ENCODE measurements at regions not wholly inside any gene's neighbourhood (a gene's known extent, or its start where the extent isn't known, plus 50 kb on each side); places are given as distances from the start of the nearest gene placed in this dataset.

GRCh38 chr4:123823244-123823643 is 426.6 kb downstream of the SPRY1 start:
- Histone ChIP-seq H3K9ac (ENCODE audit: insufficient read length, low read depth) (no peak overlapping the region), H3K4me1 (ENCODE audit: insufficient read depth, insufficient read length) (no peaks in the 10 kb centered on the region), H3K4me3 (ENCODE audit: insufficient read length, low read depth) (no peak overlapping the region), H3K9me3 (ENCODE audit: insufficient read depth, low read length) (no peaks in the 10 kb centered on the region), H3K36me3 (ENCODE audit: insufficient read depth, insufficient read length, low read length) (no peaks in the 10 kb centered on the region), H3K27me3 (ENCODE audit: insufficient read depth, insufficient read length) (no peaks in the 10 kb centered on the region)
- TF ChIP-seq SUZ12 (IDR thresholded peaks at IDR 0.05; ENCODE audit: extremely low read depth, insufficient read depth, insufficient read length), result no peak
- no peak for TF ChIP-seq ZNF274 (IDR thresholded peaks at IDR 0.05; ENCODE audit: low read depth, low read length)
- TF ChIP-seq YY1 (IDR thresholded peaks at IDR 0.05; ENCODE audit: insufficient read depth, insufficient read length), result no peak
- DNase-seq (ENCODE audit: low read depth, low spot score), result no peak

DNA sequence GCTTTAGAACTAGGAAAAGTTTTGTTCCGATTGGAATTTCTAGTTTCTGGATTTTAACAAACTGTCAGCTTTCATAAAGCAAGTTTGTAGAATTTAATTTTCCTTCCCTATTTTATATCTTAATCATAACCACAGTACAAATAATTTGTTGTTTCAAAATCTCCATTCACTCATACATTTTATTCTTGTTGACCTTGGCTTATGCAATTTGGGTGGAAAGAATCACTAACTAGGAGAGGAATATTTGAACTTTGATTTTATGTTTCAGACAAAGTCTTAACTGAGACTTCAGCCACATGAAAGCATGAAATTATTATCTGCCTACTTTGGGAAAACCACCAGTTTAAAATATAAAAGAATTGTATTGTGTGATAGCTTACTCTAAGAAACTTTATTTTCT is 427.9 kb downstream of the SPRY1 start:
- Histone ChIP-seq H3K9me3 (ENCODE audit: insufficient read depth, low read length) (no peaks in the 10 kb centered on the region), H3K4me3 (ENCODE audit: insufficient read length, low read depth) (no peak overlapping the region), H3K9ac (ENCODE audit: insufficient read length, low read depth) (no peak overlapping the region), H3K4me1 (ENCODE audit: insufficient read depth, insufficient read length) (no peaks in the 10 kb centered on the region), H3K27me3 (ENCODE audit: insufficient read depth, insufficient read length) (no peaks in the 10 kb centered on the region), H3K36me3 (ENCODE audit: insufficient read depth, insufficient read length, low read length) (no peaks in the 10 kb centered on the region)
- TF ChIP-seq ZNF274 (IDR thresholded peaks at IDR 0.05; ENCODE audit: low read depth, low read length) (no peak), YY1 (IDR thresholded peaks at IDR 0.05; ENCODE audit: insufficient read depth, insufficient read length) (no peak), SUZ12 (IDR thresholded peaks at IDR 0.05; ENCODE audit: extremely low read depth, insufficient read depth, insufficient read length) (no peak)
- no peak for DNase-seq (ENCODE audit: low read depth, low spot score)

- Histone ChIP-seq H3K9ac (ENCODE audit: insufficient read length, low read depth) (no peak overlapping the region), H3K9me3 (ENCODE audit: insufficient read depth, low read length) (no peaks in the 10 kb centered on the region), H3K27me3 (ENCODE audit: insufficient read depth, insufficient read length) (no peaks in the 10 kb centered on the region), H3K36me3 (ENCODE audit: insufficient read depth, insufficient read length, low read length) (no peaks in the 10 kb centered on the region), H3K4me3 (ENCODE audit: insufficient read length, low read depth) (no peak overlapping the region), H3K4me1 (ENCODE audit: insufficient read depth, insufficient read length) (no peaks in the 10 kb centered on the region)
- DNase-seq (ENCODE audit: low read depth, low spot score), result no peak
- no peak for TF ChIP-seq SUZ12 (IDR thresholded peaks at IDR 0.05; ENCODE audit: extremely low read depth, insufficient read depth, insufficient read length)
- TF ChIP-seq ZNF274 (IDR thresholded peaks at IDR 0.05; ENCODE audit: low read depth, low read length), result no peak
- no peak for TF ChIP-seq YY1 (IDR thresholded peaks at IDR 0.05; ENCODE audit: insufficient read depth, insufficient read length)
Observed at GRCh38 chr4:123825596-123826291, 429.1 kb downstream of the SPRY1 start.

GRCh38 chr4:123826896-123827295 is 430.3 kb downstream of the SPRY1 start:
- no peak for DNase-seq (ENCODE audit: low read depth, low spot score)
- Histone ChIP-seq H3K27me3 (ENCODE audit: insufficient read depth, insufficient read length) (no peaks in the 10 kb centered on the region), H3K9ac (ENCODE audit: insufficient read length, low read depth) (no peak overlapping the region), H3K4me3 (ENCODE audit: insufficient read length, low read depth) (no peak overlapping the region), H3K9me3 (ENCODE audit: insufficient read depth, low read length) (no peaks in the 10 kb centered on the region), H3K36me3 (ENCODE audit: insufficient read depth, insufficient read length, low read length) (no peaks in the 10 kb centered on the region), H3K4me1 (ENCODE audit: insufficient read depth, insufficient read length) (no peaks in the 10 kb centered on the region)
- no peak for TF ChIP-seq ZNF274 (IDR thresholded peaks at IDR 0.05; ENCODE audit: low read depth, low read length)
- TF ChIP-seq YY1 (IDR thresholded peaks at IDR 0.05; ENCODE audit: insufficient read depth, insufficient read length), result no peak
- TF ChIP-seq SUZ12 (IDR thresholded peaks at IDR 0.05; ENCODE audit: extremely low read depth, insufficient read depth, insufficient read length), result no peak

DNA sequence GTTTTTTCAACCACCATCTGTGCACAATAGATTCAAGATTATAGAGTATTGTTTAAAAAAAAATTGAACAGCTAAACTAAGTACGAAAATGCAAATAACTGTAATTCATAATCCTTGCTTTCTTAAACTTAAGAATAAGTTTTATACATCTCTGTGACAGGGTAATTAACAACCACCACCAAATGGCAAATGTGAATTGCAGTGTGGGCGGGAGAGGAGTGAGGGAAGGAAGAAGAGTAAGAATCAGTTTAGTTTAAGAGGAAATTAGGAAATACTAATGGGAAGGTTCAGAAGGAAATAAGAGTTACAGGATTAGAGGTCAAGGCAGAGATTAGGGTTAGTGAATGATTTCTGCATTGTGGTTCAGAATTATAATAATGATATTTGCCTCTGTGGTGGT is 430.9 kb downstream of the SPRY1 start:
- no peak for TF ChIP-seq SUZ12 (IDR thresholded peaks at IDR 0.05; ENCODE audit: extremely low read depth, insufficient read depth, insufficient read length)
- no peak for TF ChIP-seq YY1 (IDR thresholded peaks at IDR 0.05; ENCODE audit: insufficient read depth, insufficient read length)
- TF ChIP-seq ZNF274 (IDR thresholded peaks at IDR 0.05; ENCODE audit: low read depth, low read length), result no peak
- Histone ChIP-seq H3K4me3 (ENCODE audit: insufficient read length, low read depth) (no peak overlapping the region), H3K9me3 (ENCODE audit: insufficient read depth, low read length) (no peaks in the 10 kb centered on the region), H3K36me3 (ENCODE audit: insufficient read depth, insufficient read length, low read length) (no peaks in the 10 kb centered on the region), H3K9ac (ENCODE audit: insufficient read length, low read depth) (no peak overlapping the region), H3K27me3 (ENCODE audit: insufficient read depth, insufficient read length) (no peaks in the 10 kb centered on the region), H3K4me1 (ENCODE audit: insufficient read depth, insufficient read length) (no peaks in the 10 kb centered on the region)
- no peak for DNase-seq (ENCODE audit: low read depth, low spot score)

- H3K4me1 ChIP-seq (ENCODE audit: insufficient read depth, insufficient read length), result no peaks in the 10 kb centered on the region
- no peak overlapping the region for H3K4me3 ChIP-seq (ENCODE audit: insufficient read length, low read depth)
- TF ChIP-seq ZNF274 (IDR thresholded peaks at IDR 0.05; ENCODE audit: low read depth, low read length) (no peak), SUZ12 (IDR thresholded peaks at IDR 0.05; ENCODE audit: extremely low read depth, insufficient read depth, insufficient read length) (no peak), YY1 (IDR thresholded peaks at IDR 0.05; ENCODE audit: insufficient read depth, insufficient read length) (no peak)
- no peaks in the 10 kb centered on the region for H3K36me3 ChIP-seq (ENCODE audit: insufficient read depth, insufficient read length, low read length)
- H3K9ac ChIP-seq (ENCODE audit: insufficient read length, low read depth), result no peak overlapping the region
- DNase-seq (ENCODE audit: low read depth, low spot score), result no peak
- no peaks in the 10 kb centered on the region for H3K27me3 ChIP-seq (ENCODE audit: insufficient read depth, insufficient read length)
- no peaks in the 10 kb centered on the region for H3K9me3 ChIP-seq (ENCODE audit: insufficient read depth, low read length)
Observed at GRCh38 chr4:123830930-123831329, 434.3 kb downstream of the SPRY1 start.

GRCh38 chr4:123832173-123833026 is 435.8 kb downstream of the SPRY1 start:
- H3K9me3 ChIP-seq (ENCODE audit: insufficient read depth, low read length), result no peaks in the 10 kb centered on the region
- no peak overlapping the region for H3K9ac ChIP-seq (ENCODE audit: insufficient read length, low read depth)
- no peaks in the 10 kb centered on the region for H3K4me1 ChIP-seq (ENCODE audit: insufficient read depth, insufficient read length)
- no peaks in the 10 kb centered on the region for H3K36me3 ChIP-seq (ENCODE audit: insufficient read depth, insufficient read length, low read length)
- H3K4me3 ChIP-seq (ENCODE audit: insufficient read length, low read depth), result no peak overlapping the region
- no peak for DNase-seq (ENCODE audit: low read depth, low spot score)
- no peaks in the 10 kb centered on the region for H3K27me3 ChIP-seq (ENCODE audit: insufficient read depth, insufficient read length)
- TF ChIP-seq YY1 (IDR thresholded peaks at IDR 0.05; ENCODE audit: insufficient read depth, insufficient read length), result no peak
- no peak for TF ChIP-seq ZNF274 (IDR thresholded peaks at IDR 0.05; ENCODE audit: low read depth, low read length)
- no peak for TF ChIP-seq SUZ12 (IDR thresholded peaks at IDR 0.05; ENCODE audit: extremely low read depth, insufficient read depth, insufficient read length)

All from NT2/D1 (cell line).